Thoracic aorta (tissue), 2 donors: ENCODE measurements at regions not wholly inside any gene's neighbourhood (a gene's known extent, or its start where the extent isn't known, plus 50 kb on each side); places are given as distances from the start of the nearest gene placed in this dataset.

Source experiments
- ATAC-seq: fragments of 150-250 bp; one replicate; pipeline ENCODE4 v1.8.0; 2017; ENCODE audit warnings: low read depth; ENCODE audit not compliant: insufficient number of reproducible peaks, low FRiP score
- DNase-seq: peaks from one replicate; pipeline ENCODE4 v3.0.0-alpha.2; 2020; ENCODE audit warnings: low spot score
- H3K27ac ChIP-seq, 2 donors: fragments of 200-600 bp; sonication (generic); 1 replicate in 1 of 2; 2 replicates in 1 of 2; pipeline ENCODE4 v1.5.1; 2016; ENCODE audit warnings: mild to moderate bottlenecking in 2 of 2, moderate library complexity in 2 of 2
- H3K27me3 ChIP-seq: fragments of 200-600 bp; sonication (generic); replicated peaks from 2 replicates; pipeline ENCODE4 v1.6.0; 2016; ENCODE audit warnings: mild to moderate bottlenecking; ENCODE audit not compliant: insufficient read depth
- H3K36me3 ChIP-seq: fragments of 200-600 bp; sonication (generic); one replicate; pipeline ENCODE4 v1.5.1; 2016
- H3K4me1 ChIP-seq, 2 donors: fragments of 200-600 bp; sonication (generic); 1 replicate in 1 of 2; 2 replicates in 1 of 2; pipeline versions ENCODE4 v1.5.1 to v1.6.0; 2016; ENCODE audit warnings: low read depth in 2 of 2, mild to moderate bottlenecking in 1 of 2; ENCODE audit not compliant: control insufficient read depth in 1 of 2
- H3K4me3 ChIP-seq: fragments of 200-600 bp; sonication (generic); 2 replicates; pipeline ENCODE4 v1.5.1; 2016; ENCODE audit warnings: mild to moderate bottlenecking
- H3K9me3 ChIP-seq: fragments of 200-600 bp; sonication (generic); 2 replicates; pipeline ENCODE4 v1.5.1; 2016
- TF ChIP-seq, protein P1 (sequence below): fragments of 200-600 bp; sonication (generic); IDR thresholded peaks from one replicate; pipeline ENCODE4 v1.5.1; 2019; ENCODE audit warnings: antibody characterized with exemption

DNA sequence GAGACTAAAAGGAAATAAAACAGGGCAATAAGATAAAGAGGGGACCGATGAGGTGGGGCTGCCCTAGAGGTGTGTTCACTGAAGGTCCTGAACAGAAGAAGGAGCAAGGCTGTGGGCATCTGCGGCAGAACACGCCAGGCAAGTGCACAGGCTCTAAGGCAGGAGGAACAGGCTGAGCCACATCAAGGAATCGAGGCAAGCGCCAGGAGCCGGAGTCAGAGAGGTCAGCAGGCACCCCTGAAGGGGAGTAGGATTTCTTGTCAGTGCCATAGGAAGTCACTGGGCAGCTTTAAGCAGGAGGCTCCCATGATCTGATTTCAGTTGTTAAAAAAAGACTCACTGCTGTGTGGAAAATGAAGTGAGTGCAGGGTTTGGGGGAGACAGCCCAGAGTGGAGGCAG lies 186.5 kb downstream of the KATNIP start:
- TF ChIP-seq, protein P1, sequence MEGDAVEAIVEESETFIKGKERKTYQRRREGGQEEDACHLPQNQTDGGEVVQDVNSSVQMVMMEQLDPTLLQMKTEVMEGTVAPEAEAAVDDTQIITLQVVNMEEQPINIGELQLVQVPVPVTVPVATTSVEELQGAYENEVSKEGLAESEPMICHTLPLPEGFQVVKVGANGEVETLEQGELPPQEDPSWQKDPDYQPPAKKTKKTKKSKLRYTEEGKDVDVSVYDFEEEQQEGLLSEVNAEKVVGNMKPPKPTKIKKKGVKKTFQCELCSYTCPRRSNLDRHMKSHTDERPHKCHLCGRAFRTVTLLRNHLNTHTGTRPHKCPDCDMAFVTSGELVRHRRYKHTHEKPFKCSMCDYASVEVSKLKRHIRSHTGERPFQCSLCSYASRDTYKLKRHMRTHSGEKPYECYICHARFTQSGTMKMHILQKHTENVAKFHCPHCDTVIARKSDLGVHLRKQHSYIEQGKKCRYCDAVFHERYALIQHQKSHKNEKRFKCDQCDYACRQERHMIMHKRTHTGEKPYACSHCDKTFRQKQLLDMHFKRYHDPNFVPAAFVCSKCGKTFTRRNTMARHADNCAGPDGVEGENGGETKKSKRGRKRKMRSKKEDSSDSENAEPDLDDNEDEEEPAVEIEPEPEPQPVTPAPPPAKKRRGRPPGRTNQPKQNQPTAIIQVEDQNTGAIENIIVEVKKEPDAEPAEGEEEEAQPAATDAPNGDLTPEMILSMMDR: no peak
- H3K4me3 ChIP-seq: no peak overlapping the region
- H3K9me3 ChIP-seq: no peaks in the 10 kb centered on the region
- H3K36me3 ChIP-seq: no peaks in the 10 kb centered on the region
- H3K4me1 ChIP-seq: no peaks in the 10 kb centered on the region
- DNase-seq: no peak
- no peak for ATAC-seq
- no peak overlapping the region for H3K27ac ChIP-seq
- no peaks in the 10 kb centered on the region for H3K27me3 ChIP-seq

DNA sequence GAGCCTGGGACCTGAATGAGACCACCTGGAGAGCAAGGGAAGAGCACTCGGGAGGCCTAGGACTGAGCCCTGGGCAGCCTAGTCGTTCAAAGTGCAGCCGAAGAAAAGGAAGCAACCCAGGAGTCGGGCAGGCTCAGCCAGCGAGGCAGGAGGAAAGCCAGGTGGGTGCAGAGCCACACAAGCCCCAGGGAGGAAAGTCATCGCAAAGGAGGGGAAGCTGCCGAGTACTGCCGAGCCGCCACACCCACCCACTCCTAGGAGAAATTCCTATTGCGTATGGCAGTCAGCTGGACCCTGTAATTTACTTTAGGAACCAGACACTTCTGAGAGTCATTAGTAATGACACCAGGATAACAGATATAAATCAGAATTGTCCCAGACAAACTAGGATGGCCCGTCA lies 187.6 kb downstream of the KATNIP start:
- DNase-seq: no peak

More for the DNA sequence above, 187.6 kb downstream of the KATNIP start:
- Histone ChIP-seq H3K9me3 (no peaks in the 10 kb centered on the region), H3K27ac (no peak overlapping the region), H3K36me3 (no peaks in the 10 kb centered on the region), H3K4me1 (no peaks in the 10 kb centered on the region), H3K4me3 (no peak overlapping the region), H3K27me3 (no peaks in the 10 kb centered on the region)
- TF ChIP-seq, protein P1: no peak
- ATAC-seq: no peak
